ENCODE measurements at regions not wholly inside any gene's neighbourhood (a gene's known extent, or its start where the extent isn't known, plus 50 kb on each side); places are given as distances from the start of the nearest gene placed in this dataset.

- TF ChIP-seq USF1 (IDR thresholded peaks at IDR 0.05; ENCODE audit: borderline replicate concordance, extremely low read length, insufficient read depth, low read depth, low read length): no peak
- TF ChIP-seq SREBF2 (IDR thresholded peaks at IDR 0.05; ENCODE audit: low read length): no peak
- TF ChIP-seq PBX3 (IDR thresholded peaks at IDR 0.05; ENCODE audit: insufficient replicate concordance, low read depth, low read length): no peak
- no peak for TF ChIP-seq TBL1XR1 (IDR thresholded peaks at IDR 0.05; ENCODE audit: low read depth, low read length)
- no peak for TF ChIP-seq CTCF (IDR thresholded peaks at IDR 0.05 in 2 of 3, conservative IDR thresholded peaks at IDR 0.05 in 1 of 3; ENCODE audit: control insufficient read depth in 2 of 3, extremely low read depth in 1 of 3, insufficient read depth in 1 of 3, low read depth in 3 of 3, low read length in 3 of 3)
- TF ChIP-seq ZBED1 (IDR thresholded peaks at IDR 0.05; ENCODE audit: borderline replicate concordance): no peak
- TF ChIP-seq EZH2 (IDR thresholded peaks at IDR 0.05; ENCODE audit: borderline replicate concordance, control insufficient read depth, low read depth, low read length): no peak
Observed at GRCh38 chr2:149278872-149279264, 51.5 kb upstream of the LYPD6 start.
